ENCODE measurements at regions not wholly inside any gene's neighbourhood (a gene's known extent, or its start where the extent isn't known, plus 50 kb on each side); places are given as distances from the start of the nearest gene placed in this dataset.

- TF ChIP-seq, protein P1, sequence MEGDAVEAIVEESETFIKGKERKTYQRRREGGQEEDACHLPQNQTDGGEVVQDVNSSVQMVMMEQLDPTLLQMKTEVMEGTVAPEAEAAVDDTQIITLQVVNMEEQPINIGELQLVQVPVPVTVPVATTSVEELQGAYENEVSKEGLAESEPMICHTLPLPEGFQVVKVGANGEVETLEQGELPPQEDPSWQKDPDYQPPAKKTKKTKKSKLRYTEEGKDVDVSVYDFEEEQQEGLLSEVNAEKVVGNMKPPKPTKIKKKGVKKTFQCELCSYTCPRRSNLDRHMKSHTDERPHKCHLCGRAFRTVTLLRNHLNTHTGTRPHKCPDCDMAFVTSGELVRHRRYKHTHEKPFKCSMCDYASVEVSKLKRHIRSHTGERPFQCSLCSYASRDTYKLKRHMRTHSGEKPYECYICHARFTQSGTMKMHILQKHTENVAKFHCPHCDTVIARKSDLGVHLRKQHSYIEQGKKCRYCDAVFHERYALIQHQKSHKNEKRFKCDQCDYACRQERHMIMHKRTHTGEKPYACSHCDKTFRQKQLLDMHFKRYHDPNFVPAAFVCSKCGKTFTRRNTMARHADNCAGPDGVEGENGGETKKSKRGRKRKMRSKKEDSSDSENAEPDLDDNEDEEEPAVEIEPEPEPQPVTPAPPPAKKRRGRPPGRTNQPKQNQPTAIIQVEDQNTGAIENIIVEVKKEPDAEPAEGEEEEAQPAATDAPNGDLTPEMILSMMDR (IDR thresholded peaks at IDR 0.05; ENCODE audit: insufficient read depth, low read length, poor library complexity, severe bottlenecking), result no peak
- no peak for TF ChIP-seq EZH2phosphoT487 (conservative IDR thresholded peaks at IDR 0.05; ENCODE audit: low read length)
These were observed 316.1 kb downstream of the PSAT1 start for GRCh38 chr9:78613006-78613405.
